ENCODE measurements at regions not wholly inside any gene's neighbourhood (a gene's known extent, or its start where the extent isn't known, plus 50 kb on each side); places are given as distances from the start of the nearest gene placed in this dataset.

DNA sequence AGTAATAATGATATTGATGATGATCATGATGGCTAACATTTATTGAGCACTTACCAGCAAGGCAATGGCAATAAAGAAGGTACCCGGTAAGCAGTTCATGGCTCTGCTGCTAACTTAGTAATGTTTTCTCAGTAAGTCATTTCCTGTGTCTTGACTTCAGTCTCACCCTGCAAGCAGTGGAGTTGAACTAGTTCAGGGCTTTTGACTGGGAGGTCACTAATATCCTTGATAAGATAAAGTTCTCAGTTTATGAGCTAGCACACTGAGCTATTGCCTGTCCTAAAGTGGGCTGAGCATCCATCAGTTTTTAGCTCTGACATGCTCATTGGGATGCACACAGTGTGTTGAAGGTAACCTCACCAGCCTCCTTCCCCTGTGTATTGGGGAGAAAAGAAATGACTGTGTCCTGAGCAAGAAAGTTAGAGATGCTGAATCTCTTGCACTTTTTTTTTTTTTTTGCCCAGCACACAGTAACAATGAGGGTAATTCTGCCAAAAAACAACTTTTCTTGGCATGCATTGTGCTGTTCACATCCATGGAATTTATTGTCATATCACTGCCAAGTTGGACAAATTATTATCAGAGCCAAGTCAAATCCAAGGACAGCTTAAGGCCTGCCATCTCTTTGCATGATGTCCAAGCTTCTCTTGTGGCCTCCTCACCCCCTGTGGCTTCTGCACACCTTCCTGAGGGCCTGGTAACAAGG, 55.5 kb upstream of the GADD45A start:
- peaks cover 0 to 9% of the 10 kb centered on the region in 2 donors for H3K4me1 ChIP-seq (replicated peaks in 1 of 2)
- H3K4me3 ChIP-seq: no peak overlapping the region
- no peak overlapping the region for H3K27ac ChIP-seq
- intact Hi-C loops (cut with DNase I): no loop called here
- no peaks in the 10 kb centered on the region for H3K9me3 ChIP-seq (replicated peaks in 1 of 3)
- no peak for TF ChIP-seq CTCF (IDR thresholded peaks at IDR 0.05)
- TF ChIP-seq POLR2A (IDR thresholded peaks at IDR 0.05): no peak
- 37 to 50% (median 45%) methylated on average over 1 of the region's 1 CpG for whole genome bisulfite sequencing, 4 donors
- DNase-seq: peak in 2 of 7 donors; percentile 28 to 45
- H3K36me3 ChIP-seq (replicated peaks in 1 of 2): no peaks in the 10 kb centered on the region
- no peaks in the 10 kb centered on the region for H3K27me3 ChIP-seq

- Histone ChIP-seq H3K27me3 (no peaks in the 10 kb centered on the region), H3K9me3 (replicated peaks in 1 of 3) (no peaks in the 10 kb centered on the region), H3K36me3 (replicated peaks in 1 of 2) (no peaks in the 10 kb centered on the region), H3K4me1 (replicated peaks in 1 of 2) (peaks cover 0 to 9% of the 10 kb centered on the region in 2 donors), H3K27ac (no peak overlapping the region), H3K4me3 (no peak overlapping the region)
- no peak for TF ChIP-seq CTCF (IDR thresholded peaks at IDR 0.05)
- no peak for TF ChIP-seq POLR2A (IDR thresholded peaks at IDR 0.05)
- intact Hi-C loops (cut with DNase I): no loop called here
- 82 to 95% (median 90%) methylated on average over 2 of the region's 2 CpGs for WGBS, 4 donors
- no peak for DNase-seq
Observed at GRCh38 chr1:67630438-67631045, 54.5 kb upstream of the GADD45A start.

- H3K27ac ChIP-seq: no peak overlapping the region
- WGBS, 4 donors: 94 to 98% (median 97%) methylated on average over 6 of the region's 6 CpGs
- TF ChIP-seq POLR2A (IDR thresholded peaks at IDR 0.05) (no peak), CTCF (IDR thresholded peaks at IDR 0.05) (no peak)
- no peaks in the 10 kb centered on the region for H3K9me3 ChIP-seq (replicated peaks in 1 of 3)
- intact Hi-C loops (cut with DNase I): no loop called here
- no peak overlapping the region for H3K4me3 ChIP-seq
- DNase-seq: no peak
- no peaks in the 10 kb centered on the region for H3K27me3 ChIP-seq
- no peaks in the 10 kb centered on the region for H3K36me3 ChIP-seq (replicated peaks in 1 of 2)
- H3K4me1 ChIP-seq (replicated peaks in 1 of 2): peaks cover 0 to 9% of the 10 kb centered on the region in 2 donors
Observed at GRCh38 chr1:67632356-67632755, 52.6 kb upstream of the GADD45A start.

GRCh38 chr1:67632811-67633655, 52.0 kb upstream of the GADD45A start:
- Histone ChIP-seq H3K27me3 (no peaks in the 10 kb centered on the region), H3K36me3 (replicated peaks in 1 of 2) (no peaks in the 10 kb centered on the region), H3K4me1 (replicated peaks in 1 of 2) (peaks cover 0 to 9% of the 10 kb centered on the region in 2 donors), H3K9me3 (replicated peaks in 1 of 3) (no peaks in the 10 kb centered on the region), H3K4me3 (no peak overlapping the region), H3K27ac (no peak overlapping the region)
- DNase-seq: no peak
- WGBS, 4 donors: 86 to 91% (median 89%) methylated on average over 10 of the region's 10 CpGs
- TF ChIP-seq POLR2A (IDR thresholded peaks at IDR 0.05) (no peak), CTCF (IDR thresholded peaks at IDR 0.05) (no peak)
- intact Hi-C loops (cut with DNase I): no loop called here
